SJSA1 (cell line): ENCODE measurements at regions not wholly inside any gene's neighbourhood (a gene's known extent, or its start where the extent isn't known, plus 50 kb on each side); places are given as distances from the start of the nearest gene placed in this dataset.
"Not testable (repeated sequence)": the region's sequence is repeated elsewhere in the genome, so short reads cannot be mapped to it uniquely, and the experiment has no call there.

ENCODE experiments used
- DNase-seq, 2 experiments: peaks; one replicate each; pipeline ENCODE4 v3.0.0-alpha.2; 2015 to 2020; ENCODE audit warnings: low spot score in 2 of 2, low read depth in 1 of 2
- H3K27ac ChIP-seq: fragments of 250-450 bp; sonication (Bioruptor Pico); 2 replicates; pipeline ENCODE4 v1.5.1; 2020; ENCODE audit warnings: mild to moderate bottlenecking, moderate library complexity
- H3K27me3 ChIP-seq: fragments of 250-450 bp; sonication (Bioruptor Pico); replicated peaks from 2 replicates; pipeline ENCODE4 v1.5.1; 2020; ENCODE audit warnings: mild to moderate bottlenecking, moderate library complexity
- H3K36me3 ChIP-seq: fragments of 250-450 bp; sonication (Bioruptor Pico); 2 replicates; pipeline ENCODE4 v1.5.1; 2020; ENCODE audit warnings: mild to moderate bottlenecking
- H3K4me1 ChIP-seq: fragments of 250-450 bp; sonication (Bioruptor Pico); replicated peaks from 2 replicates; pipeline ENCODE4 v1.6.1; 2021; ENCODE audit warnings: mild to moderate bottlenecking
- H3K4me3 ChIP-seq: fragments of 250-450 bp; sonication (Bioruptor Pico); 2 replicates; pipeline ENCODE4 v1.5.1; 2020; ENCODE audit warnings: mild to moderate bottlenecking
- H3K9me3 ChIP-seq: fragments of 250-450 bp; sonication (Bioruptor Pico); replicated peaks from 2 replicates; pipeline ENCODE4 v1.5.1; 2020; ENCODE audit warnings: mild to moderate bottlenecking

DNA sequence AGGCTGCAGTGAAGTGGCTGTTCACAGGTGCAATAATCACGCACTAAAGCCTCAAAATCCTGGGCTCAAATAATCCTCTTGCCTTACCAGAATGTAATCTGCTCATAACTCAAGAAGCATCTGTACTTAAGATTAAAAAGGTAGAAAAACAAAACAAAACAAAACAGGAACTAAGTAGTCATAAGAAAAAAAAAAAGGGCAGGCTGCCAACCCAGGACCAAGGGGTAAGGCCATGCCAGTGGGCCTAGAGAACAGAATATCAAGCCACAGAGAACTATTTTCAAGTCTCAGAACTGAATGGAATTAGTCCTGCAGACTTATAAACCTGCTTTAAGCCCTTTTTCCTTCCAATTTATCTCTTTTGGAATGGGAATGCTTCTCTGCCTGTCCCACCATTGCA lies 64.8 kb upstream of the TBC1D3K start:
- Histone ChIP-seq H3K4me1 (peaks cover 6% of the 10 kb centered on the region; the same call in 1 of the 2 replicates), H3K9me3 (no peaks in the 10 kb centered on the region; the same call in 1 of the 2 replicates), H3K27ac (no peak overlapping the region), H3K36me3 (no peaks in the 10 kb centered on the region), H3K4me3 (no peak overlapping the region), H3K27me3 (no peaks in the 10 kb centered on the region)
- DNase-seq, result no peak

DNA sequence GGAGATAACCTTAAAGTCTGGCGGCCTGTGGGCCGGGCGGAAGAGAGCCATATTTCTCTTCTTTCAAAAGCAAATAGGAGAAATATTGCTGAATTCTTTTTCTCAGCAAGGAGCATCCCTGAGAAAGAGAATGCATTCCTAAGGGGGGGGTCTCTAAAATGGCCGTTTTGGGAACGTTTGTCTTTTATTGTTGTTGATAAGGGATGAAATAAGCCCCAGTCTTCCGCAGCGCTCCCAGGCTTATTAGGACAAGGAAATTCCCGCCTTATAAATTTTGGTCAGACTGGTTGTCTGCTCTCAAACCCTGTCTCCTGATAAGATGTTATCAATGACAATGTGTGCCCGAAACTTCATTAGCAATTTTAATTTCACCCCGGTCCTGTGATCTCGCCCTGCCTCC lies 65.8 kb upstream of the TBC1D3K start:
- not testable (repeated sequence) for H3K36me3 ChIP-seq, H3K4me1 ChIP-seq, H3K27me3 ChIP-seq, H3K4me3 ChIP-seq, H3K9me3 ChIP-seq, H3K27ac ChIP-seq, DNase-seq

DNA sequence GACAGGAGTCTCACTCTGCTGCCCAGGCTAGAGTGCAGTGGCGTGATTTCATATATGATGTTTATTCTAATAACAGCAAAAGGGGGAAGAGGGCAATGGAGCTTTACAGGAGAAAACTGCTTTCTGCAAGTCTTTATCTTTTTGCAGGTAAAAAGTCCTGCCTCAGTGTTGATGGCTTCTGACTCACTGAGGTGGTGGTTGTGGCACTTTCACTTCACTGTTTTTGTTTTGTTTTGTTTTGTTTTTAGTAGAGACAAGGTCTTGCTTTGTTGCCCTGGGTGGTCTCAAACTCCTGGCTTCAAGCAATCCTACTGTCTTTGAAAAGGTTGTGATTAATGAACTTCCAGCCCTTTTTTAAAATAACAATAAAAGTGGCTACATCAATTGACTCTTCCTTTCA lies 68.0 kb upstream of the TBC1D3K start:
- Histone ChIP-seq H3K4me1 (peaks cover 6% of the 10 kb centered on the region; the same call in 1 of the 2 replicates), H3K27ac (no peak overlapping the region), H3K4me3 (no peak overlapping the region), H3K9me3 (no peaks in the 10 kb centered on the region; the same call in 1 of the 2 replicates), H3K36me3 (no peaks in the 10 kb centered on the region), H3K27me3 (no peaks in the 10 kb centered on the region)
- no peak for DNase-seq

DNA sequence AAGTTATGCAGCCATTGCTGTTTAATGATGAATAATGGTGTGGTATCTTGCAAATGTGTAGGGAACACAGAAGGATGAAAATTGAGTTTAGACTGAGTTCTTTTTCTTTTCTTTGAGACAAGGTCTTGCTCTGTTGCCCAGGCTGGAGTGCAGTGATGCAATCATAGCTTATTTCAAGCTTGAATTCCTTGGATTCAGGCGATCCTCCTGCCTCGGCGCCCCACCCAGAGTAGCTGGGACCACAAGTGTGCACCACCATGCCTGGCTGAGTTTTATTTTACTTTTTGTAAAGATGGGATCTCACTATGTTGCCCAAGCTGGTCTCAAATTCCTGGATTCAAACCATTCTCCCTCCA lies 74.6 kb upstream of the TBC1D3K start:
- Histone ChIP-seq H3K9me3 (no peaks in the 10 kb centered on the region), H3K4me3 (no peak overlapping the region), H3K27ac (no peak overlapping the region)

DNA sequence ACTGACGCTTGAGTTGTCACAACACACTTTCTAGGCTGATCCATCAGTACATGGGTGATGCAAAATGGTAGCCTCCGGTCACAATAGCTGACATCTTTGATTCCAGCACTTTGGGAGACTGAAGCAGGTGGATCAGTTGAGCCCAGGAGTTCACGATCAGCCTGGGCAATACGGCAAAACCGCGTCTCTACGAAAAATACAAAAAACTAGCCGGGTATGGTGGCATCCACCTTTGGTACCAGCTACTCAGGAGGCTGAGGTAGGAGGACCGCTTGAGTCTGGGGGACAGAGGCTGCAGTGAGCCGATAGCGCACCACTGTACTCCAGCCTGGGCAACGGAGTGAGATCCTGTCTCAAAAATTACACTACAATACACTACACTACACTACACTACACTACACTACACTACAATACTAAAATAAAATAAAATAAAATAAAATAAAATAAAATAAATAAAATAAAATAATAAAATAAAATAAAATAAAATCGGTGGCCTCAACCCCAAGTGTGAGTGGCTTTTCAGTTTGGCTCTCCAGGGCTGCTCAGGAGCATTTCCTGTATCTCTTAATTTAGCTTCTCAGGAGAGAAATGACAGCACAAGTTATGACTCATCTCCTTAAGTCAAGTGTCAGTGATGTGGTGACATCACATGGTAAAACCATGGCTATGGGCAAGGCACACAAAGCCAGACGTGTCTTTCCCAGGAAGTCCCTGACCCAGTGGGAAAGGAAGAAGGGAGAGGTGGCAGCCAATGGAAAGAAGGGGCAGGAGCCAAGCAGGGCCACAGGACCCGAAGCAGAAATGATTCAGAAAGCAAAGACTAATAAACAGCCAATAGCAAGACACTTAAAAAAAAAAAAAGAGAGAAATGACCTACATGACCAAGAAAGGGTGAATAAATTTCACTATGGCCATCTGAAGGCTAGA lies 75.3 kb upstream of the TBC1D3K start:
- no peaks in the 10 kb centered on the region for H3K27me3 ChIP-seq
- H3K4me1 ChIP-seq, result peaks cover 12% of the 10 kb centered on the region
- no peak overlapping the region for H3K4me3 ChIP-seq
- H3K9me3 ChIP-seq, result no peaks in the 10 kb centered on the region
- peak; percentile 69 to 71 for DNase-seq
- H3K27ac ChIP-seq, result no peak overlapping the region
- H3K36me3 ChIP-seq, result no peaks in the 10 kb centered on the region

More for the DNA sequence above, 74.6 kb upstream of the TBC1D3K start:
- Histone ChIP-seq H3K4me1 (peaks cover 6% of the 10 kb centered on the region), H3K36me3 (no peaks in the 10 kb centered on the region), H3K27me3 (no peaks in the 10 kb centered on the region)
- DNase-seq, result no peak

DNA sequence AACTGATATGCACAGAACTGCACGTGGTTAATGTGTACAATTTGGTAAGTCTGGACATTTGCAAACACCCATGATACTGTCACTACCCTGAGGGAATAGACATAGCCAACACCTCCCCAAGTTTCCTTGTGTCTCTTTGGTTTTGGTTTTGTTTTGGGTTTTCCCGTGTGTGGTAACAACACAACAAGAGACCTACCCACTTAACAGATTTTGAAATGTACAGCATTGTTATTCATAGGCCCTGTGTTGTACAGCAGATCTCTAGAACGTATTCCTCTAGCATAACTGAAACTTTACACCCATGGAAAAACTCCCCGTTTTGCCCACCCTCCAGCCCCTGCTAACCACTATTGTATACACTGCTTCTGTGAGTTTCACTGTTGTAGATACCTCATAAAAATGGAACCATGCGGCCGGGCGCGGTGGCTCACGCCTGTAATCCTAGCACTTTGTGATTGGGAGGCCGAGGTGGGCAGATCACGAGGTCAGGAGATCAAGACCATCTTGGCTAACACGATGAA lies 76.3 kb upstream of the TBC1D3K start:
- Histone ChIP-seq H3K27me3 (no peaks in the 10 kb centered on the region), H3K27ac (no peak overlapping the region), H3K9me3 (no peaks in the 10 kb centered on the region), H3K4me1 (peaks cover 12% of the 10 kb centered on the region), H3K36me3 (no peaks in the 10 kb centered on the region), H3K4me3 (no peak overlapping the region)
- no peak for DNase-seq

DNA sequence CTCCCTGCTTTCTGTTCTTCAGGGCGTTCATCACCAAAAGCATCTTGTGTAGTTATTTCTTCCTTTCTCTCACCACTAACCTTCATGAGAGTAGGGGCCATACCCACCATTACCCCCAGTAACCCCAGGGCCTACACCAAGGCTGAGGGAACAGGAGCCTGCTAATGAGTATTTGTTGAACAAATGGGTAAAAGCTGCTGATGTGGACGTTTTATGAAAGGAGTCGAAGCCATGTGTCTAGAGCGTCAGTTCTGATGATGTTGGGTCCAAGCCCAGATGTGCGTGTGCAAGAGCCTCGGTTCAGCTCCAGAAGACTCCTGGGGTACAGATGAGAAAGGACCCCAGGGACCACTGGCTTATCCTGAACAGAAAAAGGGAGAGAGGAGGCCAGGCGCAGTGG lies 77.1 kb upstream of the TBC1D3K start:
- Histone ChIP-seq H3K27ac (no peak overlapping the region), H3K4me3 (no peak overlapping the region), H3K4me1 (peaks cover 12% of the 10 kb centered on the region), H3K9me3 (no peaks in the 10 kb centered on the region), H3K27me3 (no peaks in the 10 kb centered on the region), H3K36me3 (no peaks in the 10 kb centered on the region)
- DNase-seq, result no peak

DNA sequence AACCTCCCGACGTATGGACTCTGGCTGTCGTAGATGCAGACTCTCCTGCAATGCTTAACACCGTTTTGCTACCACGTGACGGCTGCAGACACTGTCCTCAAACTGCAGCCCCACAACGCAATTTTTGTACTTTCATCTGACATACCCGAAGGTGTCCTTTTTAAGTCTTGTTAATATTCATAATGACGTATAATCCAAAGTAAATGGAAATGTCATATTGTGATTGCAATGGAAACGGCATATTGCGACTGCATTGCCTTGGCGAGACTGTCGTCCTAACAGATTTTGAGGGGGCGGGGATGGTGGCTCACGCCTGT lies 79.3 kb upstream of the TBC1D3K start:
- no peak overlapping the region for H3K4me3 ChIP-seq
- no peak for DNase-seq

DNA sequence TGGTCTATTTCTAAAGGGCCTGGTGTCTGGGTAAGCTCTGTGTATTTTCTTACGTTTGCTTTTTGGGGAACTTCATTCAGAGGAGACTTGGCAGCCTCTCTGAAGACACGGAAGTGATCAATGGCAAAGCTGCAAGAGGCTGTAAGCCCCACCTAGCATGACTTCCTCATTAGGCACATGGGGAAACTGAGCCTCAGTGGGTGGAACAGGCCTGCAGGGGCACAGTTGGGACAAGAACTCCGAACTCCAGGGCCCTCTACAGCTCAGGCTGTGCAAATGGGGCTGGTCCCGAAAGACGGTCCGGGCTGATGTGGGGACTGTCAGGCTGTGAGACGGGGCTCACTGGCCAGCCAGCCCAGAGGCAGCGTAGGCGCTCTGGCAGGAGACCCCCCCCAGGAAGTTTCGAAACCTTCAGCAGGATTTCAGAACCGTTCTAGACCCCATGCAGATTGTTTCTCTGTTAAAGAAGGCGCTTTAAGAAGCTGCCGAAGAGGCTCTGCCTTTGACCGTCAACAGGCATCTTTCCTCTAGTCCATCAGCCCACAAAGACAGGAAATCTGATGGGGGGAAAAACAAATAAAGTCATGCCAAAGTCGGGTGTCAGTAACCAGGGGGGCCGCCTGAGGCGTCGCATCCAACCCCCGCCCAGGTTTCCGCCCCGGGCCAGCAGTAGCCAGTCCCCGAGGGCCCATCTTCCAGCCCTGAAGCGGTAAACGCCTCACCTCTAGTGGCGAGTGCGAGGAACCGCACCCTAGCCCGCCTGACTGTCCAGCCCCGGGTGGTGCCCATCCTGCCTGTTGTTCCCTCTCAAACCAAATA lies 79.8 kb upstream of the TBC1D3K start:
- Histone ChIP-seq H3K27ac (no peak overlapping the region), H3K4me1 (peaks cover 10% of the 10 kb centered on the region), H3K27me3 (no peaks in the 10 kb centered on the region), H3K4me3 (no peak overlapping the region), H3K9me3 (no peaks in the 10 kb centered on the region), H3K36me3 (no peaks in the 10 kb centered on the region)
- peak; percentile 27 to 62 for DNase-seq

More for the DNA sequence above, 79.3 kb upstream of the TBC1D3K start:
- Histone ChIP-seq H3K27me3 (no peaks in the 10 kb centered on the region), H3K4me1 (peaks cover 12% of the 10 kb centered on the region), H3K9me3 (no peaks in the 10 kb centered on the region), H3K27ac (no peak overlapping the region), H3K36me3 (no peaks in the 10 kb centered on the region)

DNA sequence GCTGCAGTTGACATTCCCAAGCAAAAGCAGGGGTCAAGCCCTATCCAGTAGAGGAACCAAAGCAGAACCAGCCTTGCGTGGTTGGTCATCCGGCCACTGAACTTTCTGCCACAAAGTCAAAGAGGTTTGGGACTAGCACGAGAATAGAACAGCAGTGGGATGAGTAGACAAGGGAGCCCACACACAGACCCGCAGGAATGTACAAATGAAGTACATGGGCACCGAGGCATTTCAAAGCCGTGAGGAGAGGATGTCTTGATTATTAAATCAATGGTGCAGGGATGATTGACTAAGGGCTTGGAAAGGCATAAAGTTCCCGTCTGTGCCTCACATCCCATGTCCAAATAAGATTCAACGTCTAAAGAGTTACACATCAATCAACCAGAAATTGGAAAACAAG lies 81.8 kb upstream of the TBC1D3K start:
- no peak for DNase-seq
- Histone ChIP-seq H3K36me3 (no peaks in the 10 kb centered on the region), H3K4me3 (no peak overlapping the region)

DNA sequence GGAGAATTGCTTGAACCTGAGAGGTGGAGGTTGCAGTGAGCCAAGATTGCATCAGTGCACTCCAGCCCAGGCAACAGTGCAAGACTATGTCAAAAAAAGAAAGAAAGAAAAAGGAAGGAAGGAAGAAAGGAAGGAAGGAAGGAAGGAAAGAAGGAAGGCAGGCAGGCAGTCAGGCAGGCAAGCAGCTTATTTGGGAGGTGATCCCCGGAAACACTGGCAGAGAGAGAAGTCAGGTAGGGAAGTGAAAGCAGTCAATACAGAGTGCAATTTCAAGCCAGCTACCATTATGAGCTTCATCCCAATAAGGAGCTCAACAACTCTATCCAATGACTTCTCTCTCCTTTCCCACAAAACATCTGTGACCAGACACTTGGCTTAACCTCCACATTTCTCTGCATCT lies 83.0 kb upstream of the TBC1D3K start:
- Histone ChIP-seq H3K4me1 (peaks cover 6% of the 10 kb centered on the region; the same call in 1 of the 2 replicates), H3K27ac (no peak overlapping the region), H3K27me3 (no peaks in the 10 kb centered on the region), H3K9me3 (no peaks in the 10 kb centered on the region), H3K36me3 (no peaks in the 10 kb centered on the region), H3K4me3 (no peak overlapping the region)
- DNase-seq, result no peak

More for the DNA sequence above, 81.8 kb upstream of the TBC1D3K start:
- H3K9me3 ChIP-seq, result no peaks in the 10 kb centered on the region
- no peaks in the 10 kb centered on the region for H3K27me3 ChIP-seq
- no peak overlapping the region for H3K27ac ChIP-seq
- peaks cover 6% of the 10 kb centered on the region; the same call in 1 of the 2 replicates for H3K4me1 ChIP-seq

DNA sequence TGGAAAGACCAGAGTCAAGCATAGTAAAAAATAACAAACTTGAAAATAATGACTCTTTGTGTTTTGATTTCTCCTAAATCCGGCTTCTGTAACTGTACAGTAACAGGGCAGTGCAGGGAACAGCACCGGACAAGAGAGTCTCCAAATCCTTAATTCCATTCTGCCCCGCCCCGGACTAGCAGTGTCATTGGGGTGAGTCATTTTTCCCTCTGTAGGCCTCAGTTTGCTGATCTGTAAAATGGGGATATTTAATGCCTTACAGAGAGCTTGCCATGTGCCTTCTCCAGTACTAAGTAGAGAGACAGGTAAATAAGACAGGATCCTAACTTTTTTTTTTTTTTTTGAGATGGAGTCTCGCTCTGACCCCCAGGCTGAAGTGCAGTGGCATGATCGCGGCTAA lies 83.6 kb upstream of the TBC1D3K start:
- H3K36me3 ChIP-seq, result no peaks in the 10 kb centered on the region
- peaks cover 6% of the 10 kb centered on the region; the same call in 1 of the 2 replicates for H3K4me1 ChIP-seq
- DNase-seq, result no peak
- no peaks in the 10 kb centered on the region for H3K27me3 ChIP-seq
- no peak overlapping the region for H3K4me3 ChIP-seq
- H3K9me3 ChIP-seq, result no peaks in the 10 kb centered on the region
- no peak overlapping the region for H3K27ac ChIP-seq

DNA sequence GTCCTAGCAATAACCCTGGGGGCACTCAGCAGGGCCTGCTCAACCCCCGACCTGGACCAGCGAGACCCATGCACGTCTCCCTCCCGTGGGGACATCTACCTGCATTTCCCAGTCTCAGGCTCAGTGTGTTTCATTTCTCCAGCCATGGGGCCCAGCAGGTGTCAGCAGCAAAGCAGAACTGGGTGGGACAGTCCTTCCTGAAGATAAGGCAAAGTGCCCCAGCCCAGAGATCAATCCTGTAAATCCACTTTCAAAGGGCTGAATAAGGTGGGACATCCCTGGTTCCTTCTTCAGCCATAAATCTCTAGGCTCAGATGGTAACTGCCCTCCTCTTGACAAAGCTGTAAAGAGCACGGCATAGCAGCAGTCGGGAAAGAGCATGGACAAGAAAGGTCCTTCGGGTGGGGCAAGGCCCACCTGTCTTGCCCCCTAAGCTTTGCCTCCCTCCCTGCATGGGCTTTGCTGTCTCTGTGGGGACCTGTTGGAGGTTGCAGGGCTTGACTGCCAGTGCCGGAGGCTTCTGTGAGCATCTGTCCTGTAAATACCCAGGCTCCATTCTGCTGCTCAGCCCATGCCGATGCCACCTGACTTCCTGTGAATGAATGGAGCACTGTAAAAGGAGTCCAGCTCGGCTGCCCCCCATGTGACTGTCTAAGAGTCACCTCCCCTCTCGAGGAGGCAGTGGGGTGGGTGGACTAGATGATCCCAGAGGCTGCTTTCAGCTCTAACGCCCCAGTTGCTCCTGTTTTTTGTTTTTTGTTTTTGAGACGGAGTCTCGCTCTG lies 84.8 kb upstream of the TBC1D3K start:
- Histone ChIP-seq H3K4me1 (peaks cover 3% of the 10 kb centered on the region; the same call in 1 of the 2 replicates), H3K9me3 (no peaks in the 10 kb centered on the region), H3K27ac (no peak overlapping the region), H3K36me3 (no peaks in the 10 kb centered on the region), H3K4me3 (no peak overlapping the region), H3K27me3 (no peaks in the 10 kb centered on the region)
- no peak for DNase-seq
